IMR-90 (cell line): ENCODE measurements at regions not wholly inside any gene's neighbourhood (a gene's known extent, or its start where the extent isn't known, plus 50 kb on each side); places are given as distances from the start of the nearest gene placed in this dataset.

Experiments
- ATAC-seq: fragments of 200-7000 bp; cut with Tn5 transposase; 2 replicates; pipeline ENCODE4 v1.9.1; 2020; ENCODE audit warnings: low read depth, mild to moderate bottlenecking, moderate library complexity
- BruUV-seq: library from RNA; stranded (reverse); fragments of 400-500 nt; replicated peaks from 2 replicates; lab custom pipeline; 2021; lab: Mats Ljungman, UMichigan
- CTCF ChIA-PET: fragments of 300-600 bp; formaldehyde crosslinking; extraction: SDS; loops from one replicate; lab custom pipeline; 2021; ENCODE audit warnings: antibody characterized with exemption; lab: Yijun Ruan, JAX
- POLR2A ChIA-PET: fragments of 300-600 bp; sonication (Branson Sonifier 250); formaldehyde crosslinking; loops from one replicate; lab custom pipeline; 2022; ENCODE audit warnings: antibody characterized with exemption; ENCODE audit not compliant: unreplicated experiment; lab: Charles Lee
- DNase-seq: peaks from one replicate; pipeline ENCODE4 v3.0.0; 2013
- H2AFZ ChIP-seq: replicated peaks from 2 replicates; pipeline ENCODE3; 2013; ENCODE audit warnings: low read length, mild to moderate bottlenecking; ENCODE audit not compliant: poor library complexity
- H2AK5ac ChIP-seq: 2 replicates; pipeline ENCODE4 v1.6.1; 2013; ENCODE audit warnings: low read depth, low read length, inconsistent platforms
- H2AK9ac ChIP-seq: replicated peaks from 2 replicates; pipeline ENCODE3; 2013; ENCODE audit warnings: mild to moderate bottlenecking, low read depth, low read length, moderate library complexity; ENCODE audit not compliant: poor library complexity
- H2BK120ac ChIP-seq: 2 replicates; pipeline ENCODE4 v1.6.1; 2013; ENCODE audit warnings: low read depth, low read length, inconsistent platforms
- H2BK15ac ChIP-seq: 3 replicates; pipeline ENCODE4 v1.6.1; 2013; ENCODE audit warnings: low read depth, low read length, inconsistent platforms
- H2BK20ac ChIP-seq: 2 replicates; pipeline ENCODE4 v1.6.1; 2013; ENCODE audit warnings: low read depth, mild to moderate bottlenecking, inconsistent platforms, low read length, moderate library complexity
- H2BK5ac ChIP-seq: 2 replicates; pipeline ENCODE4 v1.6.1; 2013; ENCODE audit warnings: mild to moderate bottlenecking, low read depth, low read length, inconsistent platforms; ENCODE audit not compliant: poor library complexity, severe bottlenecking
- H3K14ac ChIP-seq: replicated peaks from 2 replicates; pipeline ENCODE4 v1.6.1; 2013; ENCODE audit warnings: low read depth, low read length, inconsistent platforms
- H3K18ac ChIP-seq: 2 replicates; pipeline ENCODE4 v1.6.1; 2013; ENCODE audit warnings: low read depth, low read length, control low read depth
- H3K23ac ChIP-seq: 2 replicates; pipeline ENCODE4 v1.6.1; 2013; ENCODE audit warnings: low read depth, low read length, inconsistent platforms
- H3K27ac ChIP-seq: 2 replicates; pipeline ENCODE4 v1.5.1; 2013; ENCODE audit warnings: mild to moderate bottlenecking, control low read depth, low read length; ENCODE audit not compliant: insufficient read depth
- H3K27me3 ChIP-seq: 2 replicates; pipeline ENCODE4 v1.6.1; 2013; ENCODE audit warnings: low read length; ENCODE audit not compliant: control insufficient read depth, insufficient read depth
- H3K36me3 ChIP-seq: 2 replicates; pipeline ENCODE4 v1.6.1; 2013; ENCODE audit warnings: low read length, mixed read lengths; ENCODE audit not compliant: control insufficient read depth, insufficient read depth
- H3K4ac ChIP-seq: 2 replicates; pipeline ENCODE4 v1.6.1; 2013; ENCODE audit warnings: low read depth, low read length, inconsistent platforms
- H3K4me1 ChIP-seq: 2 replicates; pipeline ENCODE4 v1.6.1; 2013; ENCODE audit warnings: low read length, mixed read lengths; ENCODE audit not compliant: control insufficient read depth, insufficient read depth
- H3K4me2 ChIP-seq: 2 replicates; pipeline ENCODE4 v1.6.1; 2013; ENCODE audit warnings: low read depth, mild to moderate bottlenecking, control low read depth, low read length, moderate library complexity
- H3K4me3 ChIP-seq: 2 replicates; pipeline ENCODE4 v1.5.1; 2013; ENCODE audit warnings: low read depth, mild to moderate bottlenecking, control low read depth, low read length, moderate library complexity; ENCODE audit not compliant: insufficient read depth
- H3K56ac ChIP-seq: 2 replicates; pipeline ENCODE4 v1.6.1; 2013; ENCODE audit warnings: low read length, inconsistent platforms; ENCODE audit not compliant: insufficient read depth; ENCODE audit errors: extremely low read depth
- H3K79me1 ChIP-seq, 2 experiments: 2 replicates each; pipeline ENCODE4 v1.6.1; 2013; ENCODE audit warnings: low read length in 2 of 2, inconsistent platforms in 1 of 2, low read depth in 1 of 2
- H3K9ac ChIP-seq: 2 replicates; pipeline ENCODE4 v1.6.1; 2013; ENCODE audit warnings: low read depth, low read length, control low read depth
- H3K9me1 ChIP-seq: 2 replicates; pipeline ENCODE4 v1.6.1; 2013; ENCODE audit warnings: low read length, inconsistent platforms; ENCODE audit not compliant: insufficient read depth
- H3K9me3 ChIP-seq: 2 replicates; pipeline ENCODE4 v1.6.1; 2013; ENCODE audit warnings: low read length; ENCODE audit not compliant: control insufficient read depth, insufficient read depth
- H4K20me1 ChIP-seq: 2 replicates; pipeline ENCODE4 v1.6.1; 2013; ENCODE audit warnings: low read length, inconsistent platforms; ENCODE audit not compliant: insufficient read depth
- H4K5ac ChIP-seq: 2 replicates; pipeline ENCODE4 v1.6.1; 2013; ENCODE audit warnings: mild to moderate bottlenecking, low read depth, low read length, control low read depth
- H4K8ac ChIP-seq, 2 experiments: 2 replicates each; pipeline ENCODE4 v1.6.1; 2013; ENCODE audit warnings: low read depth in 2 of 2, low read length in 2 of 2, control low read depth in 1 of 2, inconsistent platforms in 1 of 2
- H4K91ac ChIP-seq: 2 replicates; pipeline ENCODE4 v1.6.1; 2013; ENCODE audit warnings: low read depth, low read length, inconsistent platforms; ENCODE audit not compliant: insufficient read depth
- POLR2A ChIP-seq: IDR thresholded peaks from 2 replicates; pipeline ENCODE4 v1.6.1; 2012; ENCODE audit warnings: mild to moderate bottlenecking, low read depth, low read length
- RAD21 ChIP-seq: IDR thresholded peaks from 2 replicates; pipeline ENCODE4 v1.6.1; 2012; ENCODE audit warnings: low read length, improper control_type of control experiment
- WGBS, 2 experiments: methylation state at CpG; one replicate each; pipeline versions ENCODE4 v1.1.5 to v1.1.7; 2013; ENCODE audit warnings: missing lambda C conversion rate in 2 of 2; ENCODE audit not compliant: insufficient read length in 1 of 2; ENCODE audit errors: extremely low coverage in 2 of 2; 5-methylcytosine and 5-hydroxymethylcytosine counted together
- dilution Hi-C: fragments of 300-500 bp; cut with HindIII; formaldehyde crosslinking; loops from one replicate; pipeline ENCODE4 v1.14.3; 2018; ENCODE audit warnings: low sequenced_read_pairs; ENCODE audit not compliant: unreplicated experiment
- in situ Hi-C: fragments of 300-500 bp; cut with MboI; formaldehyde crosslinking; loops from 3 replicates; pipeline ENCODE4 v1.14.3; 2019; ENCODE audit warnings: low sequenced_read_pairs, inconsistent platforms, mixed read lengths
- intact Hi-C: fragments of 100-400 bp; cut with micrococcal nuclease; formaldehyde crosslinking; loops from 2 replicates; pipeline ENCODE4 v1.10.0; 2022
- TF ChIP-seq, protein P1 (sequence below): conservative IDR thresholded peaks from 2 replicates; pipeline ENCODE4 v1.5.1; 2012; ENCODE audit warnings: mild to moderate bottlenecking, low read depth, low read length, improper control_type of control experiment

DNA sequence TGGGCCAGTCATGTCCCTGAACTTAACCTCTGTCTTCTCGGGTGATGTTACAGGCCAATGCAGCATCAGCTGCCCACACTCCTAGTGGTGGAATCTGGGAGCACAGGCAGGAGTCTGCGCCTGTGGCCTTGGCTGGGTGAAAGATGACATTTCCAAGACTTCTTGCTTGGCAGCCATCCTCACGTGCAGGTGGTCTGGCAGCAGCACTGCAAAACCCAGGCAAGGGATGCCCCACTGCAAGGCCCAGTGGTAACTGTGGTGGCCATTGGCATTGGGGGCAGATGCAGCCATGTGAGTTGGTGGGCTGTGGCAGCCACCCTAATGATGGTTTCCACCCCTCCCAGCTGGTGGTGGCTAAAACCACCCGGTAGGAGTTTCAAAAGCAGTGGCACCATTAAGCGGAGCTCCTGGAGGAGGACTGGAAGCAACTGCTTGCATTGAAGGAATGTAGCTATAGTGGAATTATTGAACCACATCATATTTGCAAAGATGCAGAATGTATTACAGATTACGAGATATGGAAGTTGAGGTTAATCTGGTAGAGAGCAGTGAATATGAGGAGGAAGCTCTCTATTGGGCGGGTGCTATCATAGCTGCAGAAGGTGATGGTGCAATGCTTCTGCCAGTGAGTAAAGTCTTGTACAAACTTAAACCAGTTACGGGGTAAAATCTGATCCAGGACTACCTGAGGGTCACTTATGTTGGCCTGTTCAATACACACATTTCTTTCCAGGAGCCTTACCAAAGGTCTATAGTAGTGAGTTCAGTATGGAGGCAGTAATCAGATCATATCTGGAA, 120.7 kb upstream of the TOP3B start:
- no peaks in the 10 kb centered on the region for H3K27me3 ChIP-seq
- no peak overlapping the region for H2AK9ac ChIP-seq
- dilution Hi-C loops (no loop called here), intact Hi-C loops (no loop called here), in situ Hi-C loops (no loop called here)
- H4K91ac ChIP-seq, result no peak overlapping the region
- TF ChIP-seq, protein P1, sequence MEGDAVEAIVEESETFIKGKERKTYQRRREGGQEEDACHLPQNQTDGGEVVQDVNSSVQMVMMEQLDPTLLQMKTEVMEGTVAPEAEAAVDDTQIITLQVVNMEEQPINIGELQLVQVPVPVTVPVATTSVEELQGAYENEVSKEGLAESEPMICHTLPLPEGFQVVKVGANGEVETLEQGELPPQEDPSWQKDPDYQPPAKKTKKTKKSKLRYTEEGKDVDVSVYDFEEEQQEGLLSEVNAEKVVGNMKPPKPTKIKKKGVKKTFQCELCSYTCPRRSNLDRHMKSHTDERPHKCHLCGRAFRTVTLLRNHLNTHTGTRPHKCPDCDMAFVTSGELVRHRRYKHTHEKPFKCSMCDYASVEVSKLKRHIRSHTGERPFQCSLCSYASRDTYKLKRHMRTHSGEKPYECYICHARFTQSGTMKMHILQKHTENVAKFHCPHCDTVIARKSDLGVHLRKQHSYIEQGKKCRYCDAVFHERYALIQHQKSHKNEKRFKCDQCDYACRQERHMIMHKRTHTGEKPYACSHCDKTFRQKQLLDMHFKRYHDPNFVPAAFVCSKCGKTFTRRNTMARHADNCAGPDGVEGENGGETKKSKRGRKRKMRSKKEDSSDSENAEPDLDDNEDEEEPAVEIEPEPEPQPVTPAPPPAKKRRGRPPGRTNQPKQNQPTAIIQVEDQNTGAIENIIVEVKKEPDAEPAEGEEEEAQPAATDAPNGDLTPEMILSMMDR, result peak; percentile 23; the same call in 1 of the 2 replicates
- TF ChIP-seq POLR2A (no peak), RAD21 (0 out of 2 replicates have a peak, but pooled peaks have one; percentile 7)
- no peak overlapping the region for H2BK15ac ChIP-seq
- H4K20me1 ChIP-seq, result no peaks in the 10 kb centered on the region
- H3K9me3 ChIP-seq, result peaks cover 7% of the 10 kb centered on the region
- H2BK5ac ChIP-seq, result no peak overlapping the region
- H3K56ac ChIP-seq, result no peak overlapping the region
- no peak overlapping the region for H3K27ac ChIP-seq
- no peak overlapping the region for H3K18ac ChIP-seq
- H3K4me2 ChIP-seq, result no peak overlapping the region
- H2AFZ ChIP-seq, result no peak overlapping the region
- BruUV-seq, result no TSS peak
- H4K5ac ChIP-seq, result no peak overlapping the region
- no peak overlapping the region for H4K8ac ChIP-seq
- 47% methylated on average over 2 of the region's 8 CpGs; no CpG with 5 or more reads in 1 of the 2 experiments for WGBS, 2 experiments
- no peaks in the 10 kb centered on the region for H3K36me3 ChIP-seq
- no peaks in the 10 kb centered on the region; the same call in 1 of the 2 replicates for H3K9me1 ChIP-seq
- no peak overlapping the region for H3K4me3 ChIP-seq
- no peak overlapping the region for H3K14ac ChIP-seq
- ChIA-PET POLR2A (no interaction called here), CTCF (no interaction called here)
- DNase-seq, result no peak
- no peak overlapping the region for H2BK20ac ChIP-seq
- H3K4ac ChIP-seq, result no peak overlapping the region
- H2BK120ac ChIP-seq, result no peak overlapping the region
- H3K23ac ChIP-seq, result no peak overlapping the region
- ATAC-seq, result no peak
- 0 out of 2 replicates have a peak overlapping the region, but pooled peaks have one; percentile 9 for H2AK5ac ChIP-seq
- no peaks in the 10 kb centered on the region for H3K79me1 ChIP-seq
- H3K4me1 ChIP-seq, result no peaks in the 10 kb centered on the region
- no peak overlapping the region for H3K9ac ChIP-seq
